ENCODE measurements at regions not wholly inside any gene's neighbourhood (a gene's known extent, or its start where the extent isn't known, plus 50 kb on each side); places are given as distances from the start of the nearest gene placed in this dataset.

DNA sequence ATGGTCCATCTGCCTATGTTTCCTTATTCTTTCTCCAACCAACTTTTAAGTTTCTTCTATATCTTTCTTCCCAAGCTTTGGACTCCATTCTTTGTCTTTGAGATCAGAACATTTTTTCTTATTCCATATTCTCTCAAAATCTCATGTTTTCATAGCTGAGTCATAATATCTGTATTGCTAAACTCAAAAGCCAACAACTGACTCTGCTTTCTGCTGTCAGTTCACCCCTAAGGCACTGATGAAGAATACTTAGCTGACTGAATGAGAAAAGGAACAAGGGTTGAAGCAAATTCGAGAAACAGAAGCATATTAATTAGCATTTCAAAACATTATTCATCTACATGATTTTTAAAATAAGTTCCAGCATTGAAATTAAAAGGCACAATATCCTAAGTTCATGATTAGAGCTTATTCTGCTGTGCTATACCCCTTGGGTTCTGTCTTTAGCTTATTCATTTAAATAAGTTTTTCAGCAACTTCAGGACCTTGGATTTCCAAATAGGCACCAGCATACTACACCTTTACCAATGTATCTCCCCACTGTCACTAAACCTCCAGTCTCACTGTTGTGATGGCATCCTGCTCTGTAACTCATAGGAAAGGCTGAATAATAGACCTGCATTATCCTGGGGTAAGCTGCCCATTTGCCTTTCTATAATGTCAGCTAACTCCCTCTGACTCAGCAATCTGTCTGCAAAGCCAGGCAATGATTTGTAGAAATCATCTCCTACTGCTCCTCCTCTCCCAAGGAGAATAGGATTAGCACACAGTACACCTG, 49.9 kb upstream of the C5orf46 start:
- ATAC-seq (no peak), DNase-seq (no peak)
- H3K27ac ChIP-seq: no peak overlapping the region
- TF ChIP-seq, protein P1, sequence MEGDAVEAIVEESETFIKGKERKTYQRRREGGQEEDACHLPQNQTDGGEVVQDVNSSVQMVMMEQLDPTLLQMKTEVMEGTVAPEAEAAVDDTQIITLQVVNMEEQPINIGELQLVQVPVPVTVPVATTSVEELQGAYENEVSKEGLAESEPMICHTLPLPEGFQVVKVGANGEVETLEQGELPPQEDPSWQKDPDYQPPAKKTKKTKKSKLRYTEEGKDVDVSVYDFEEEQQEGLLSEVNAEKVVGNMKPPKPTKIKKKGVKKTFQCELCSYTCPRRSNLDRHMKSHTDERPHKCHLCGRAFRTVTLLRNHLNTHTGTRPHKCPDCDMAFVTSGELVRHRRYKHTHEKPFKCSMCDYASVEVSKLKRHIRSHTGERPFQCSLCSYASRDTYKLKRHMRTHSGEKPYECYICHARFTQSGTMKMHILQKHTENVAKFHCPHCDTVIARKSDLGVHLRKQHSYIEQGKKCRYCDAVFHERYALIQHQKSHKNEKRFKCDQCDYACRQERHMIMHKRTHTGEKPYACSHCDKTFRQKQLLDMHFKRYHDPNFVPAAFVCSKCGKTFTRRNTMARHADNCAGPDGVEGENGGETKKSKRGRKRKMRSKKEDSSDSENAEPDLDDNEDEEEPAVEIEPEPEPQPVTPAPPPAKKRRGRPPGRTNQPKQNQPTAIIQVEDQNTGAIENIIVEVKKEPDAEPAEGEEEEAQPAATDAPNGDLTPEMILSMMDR (IDR thresholded peaks at IDR 0.05): no peak
- H3K4me3 ChIP-seq: no peak overlapping the region
- 38 to 51% (median 48%) methylated on average over 1 of the region's 1 CpG for WGBS, 3 donors
- no peaks in the 10 kb centered on the region for H3K4me1 ChIP-seq
- intact Hi-C loops (cut with DNase I): loop anchor here in 1 of 2 donors (10.0 kb wide), 1 partner anchor 139 kb away; no protein-coding TSS in a partner anchor
- H3K9me3 ChIP-seq: no peaks in the 10 kb centered on the region
- no peaks in the 10 kb centered on the region for H3K27me3 ChIP-seq (ENCODE audit: insufficient read depth in 3 of 3, low read length in 2 of 3)
- H3K36me3 ChIP-seq (ENCODE audit: insufficient read depth in 1 of 2, low read depth in 1 of 2): no peaks in the 10 kb centered on the region

Measured in psoas muscle (tissue), 7 donors.